ENCODE measurements at regions not wholly inside any gene's neighbourhood (a gene's known extent, or its start where the extent isn't known, plus 50 kb on each side); places are given as distances from the start of the nearest gene placed in this dataset.

DNA sequence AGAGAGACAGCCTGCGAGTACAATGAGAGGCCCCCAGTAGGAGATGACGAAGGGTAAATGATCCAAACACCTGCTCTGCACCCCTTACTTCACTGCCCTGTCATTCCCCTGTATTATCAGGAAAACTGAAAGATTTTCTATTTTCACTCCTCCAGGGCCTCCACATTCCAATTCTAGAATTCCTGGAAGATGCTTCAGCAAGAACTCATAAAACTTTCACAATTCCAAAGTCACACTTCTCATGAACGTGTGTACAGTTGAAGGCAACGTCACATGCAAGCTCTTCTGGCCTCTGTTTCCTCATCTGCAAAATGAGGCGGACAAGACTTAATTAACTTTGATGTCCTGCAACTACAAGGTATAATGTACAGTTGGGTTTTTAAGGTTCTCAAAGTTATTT is 62.8 kb upstream of the SPATA12 start:
- Histone ChIP-seq H3K9me3 (ENCODE audit: control insufficient read depth, insufficient read depth, low read length) (no peaks in the 10 kb centered on the region), H3K36me3 (ENCODE audit: control insufficient read depth, insufficient read depth, low read length) (no peaks in the 10 kb centered on the region), H3K4me1 (ENCODE audit: control insufficient read depth, insufficient read depth, low read length) (no peaks in the 10 kb centered on the region), H3K27me3 (ENCODE audit: control insufficient read depth, insufficient read depth, low read length) (no peaks in the 10 kb centered on the region), H3K27ac (ENCODE audit: low read length) (no peak overlapping the region), H3K4me3 (ENCODE audit: low read length) (no peak overlapping the region)
- intact Hi-C loops (cut with micrococcal nuclease) = no loop called here
- Mint-ChIP-seq H3K27ac (no peak overlapping the region), H3K4me3 (no peak overlapping the region), H3K36me3 (peaks cover 8% of the 10 kb centered on the region), H3K9me3 (peaks cover 2 to 3% of the 10 kb centered on the region in 2 donors), H3K27me3 (ENCODE audit: low read depth in 2 of 2) (peaks cover 3 to 8% of the 10 kb centered on the region in 2 donors), H3K4me1 (peaks cover 6 to 10% of the 10 kb centered on the region in 2 donors)
- 91% methylated on average over 5 of the region's 5 CpGs for WGBS (ENCODE audit: insufficient coverage)
- no peak for ATAC-seq
- TF ChIP-seq, protein P1, sequence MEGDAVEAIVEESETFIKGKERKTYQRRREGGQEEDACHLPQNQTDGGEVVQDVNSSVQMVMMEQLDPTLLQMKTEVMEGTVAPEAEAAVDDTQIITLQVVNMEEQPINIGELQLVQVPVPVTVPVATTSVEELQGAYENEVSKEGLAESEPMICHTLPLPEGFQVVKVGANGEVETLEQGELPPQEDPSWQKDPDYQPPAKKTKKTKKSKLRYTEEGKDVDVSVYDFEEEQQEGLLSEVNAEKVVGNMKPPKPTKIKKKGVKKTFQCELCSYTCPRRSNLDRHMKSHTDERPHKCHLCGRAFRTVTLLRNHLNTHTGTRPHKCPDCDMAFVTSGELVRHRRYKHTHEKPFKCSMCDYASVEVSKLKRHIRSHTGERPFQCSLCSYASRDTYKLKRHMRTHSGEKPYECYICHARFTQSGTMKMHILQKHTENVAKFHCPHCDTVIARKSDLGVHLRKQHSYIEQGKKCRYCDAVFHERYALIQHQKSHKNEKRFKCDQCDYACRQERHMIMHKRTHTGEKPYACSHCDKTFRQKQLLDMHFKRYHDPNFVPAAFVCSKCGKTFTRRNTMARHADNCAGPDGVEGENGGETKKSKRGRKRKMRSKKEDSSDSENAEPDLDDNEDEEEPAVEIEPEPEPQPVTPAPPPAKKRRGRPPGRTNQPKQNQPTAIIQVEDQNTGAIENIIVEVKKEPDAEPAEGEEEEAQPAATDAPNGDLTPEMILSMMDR (IDR thresholded peaks at IDR 0.05) = no peak
- no peak for DNase-seq

DNA sequence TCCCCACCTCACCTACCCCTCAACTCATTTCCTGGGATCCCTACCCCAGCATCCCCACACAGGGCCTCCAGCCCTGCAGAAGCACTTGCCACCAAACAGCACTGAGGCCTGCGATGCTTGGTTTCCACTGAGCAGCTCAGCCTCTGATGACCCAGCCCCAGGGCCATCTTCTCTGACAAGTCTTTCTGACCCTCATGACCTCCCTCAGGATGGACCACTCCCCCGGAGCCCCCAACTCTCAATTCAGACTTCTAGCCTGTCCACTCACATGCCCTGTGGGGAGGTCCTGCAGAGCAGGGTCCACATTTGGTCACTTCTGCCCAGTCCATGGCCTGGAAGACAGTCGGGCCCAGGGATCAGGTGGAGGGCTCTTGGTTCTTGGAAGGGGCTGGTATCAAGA is 63.4 kb upstream of the SPATA12 start:
- Histone ChIP-seq H3K9me3 (ENCODE audit: control insufficient read depth, insufficient read depth, low read length) (no peaks in the 10 kb centered on the region), H3K4me3 (ENCODE audit: low read length) (no peak overlapping the region), H3K27me3 (ENCODE audit: control insufficient read depth, insufficient read depth, low read length) (no peaks in the 10 kb centered on the region), H3K4me1 (ENCODE audit: control insufficient read depth, insufficient read depth, low read length) (no peaks in the 10 kb centered on the region), H3K36me3 (ENCODE audit: control insufficient read depth, insufficient read depth, low read length) (no peaks in the 10 kb centered on the region), H3K27ac (ENCODE audit: low read length) (no peak overlapping the region)
- Mint-ChIP-seq H3K27ac (peak overlapping the region in 1 of 2 donors; percentile 25), H3K4me1 (peaks cover 6 to 10% of the 10 kb centered on the region in 2 donors), H3K9me3 (peaks cover 2 to 3% of the 10 kb centered on the region in 2 donors), H3K27me3 (ENCODE audit: low read depth in 2 of 2) (peaks cover 3 to 8% of the 10 kb centered on the region in 2 donors), H3K4me3 (no peak overlapping the region), H3K36me3 (peaks cover 8% of the 10 kb centered on the region)
- WGBS (ENCODE audit: insufficient coverage) = 91% methylated on average over 3 of the region's 3 CpGs
- TF ChIP-seq, protein P1 (IDR thresholded peaks at IDR 0.05) = no peak
- ATAC-seq = no peak
- DNase-seq = no peak
- intact Hi-C loops (cut with micrococcal nuclease) = no loop called here

DNA sequence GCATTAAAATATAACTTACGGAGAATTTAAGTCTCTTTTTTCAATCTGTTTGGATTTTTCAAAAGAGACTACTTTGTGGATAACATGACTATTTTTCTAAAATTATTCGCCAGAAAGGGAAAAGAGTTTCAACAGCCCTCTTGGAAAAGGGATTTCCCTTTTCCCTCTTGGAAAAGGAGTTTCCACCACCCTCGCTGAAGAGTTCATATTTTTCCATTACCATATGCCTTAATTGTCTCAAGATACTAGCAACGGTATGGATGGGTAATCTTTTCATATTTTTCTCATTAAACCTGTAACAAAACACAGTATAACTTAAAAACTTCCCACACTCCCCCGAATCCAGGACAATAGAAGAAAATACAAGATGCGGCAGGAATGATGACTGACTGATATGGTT is 66.1 kb upstream of the SPATA12 start:
- H3K4me1 ChIP-seq (ENCODE audit: control insufficient read depth, insufficient read depth, low read length) = no peaks in the 10 kb centered on the region
- intact Hi-C loops (cut with micrococcal nuclease) = no loop called here
- H3K4me3 Mint-ChIP-seq = peak overlapping the region; percentile 42
- H3K9me3 Mint-ChIP-seq = peaks cover 2 to 3% of the 10 kb centered on the region in 2 donors
- no peaks in the 10 kb centered on the region for H3K9me3 ChIP-seq (ENCODE audit: control insufficient read depth, insufficient read depth, low read length)
- DNase-seq (no peak), ATAC-seq (no peak)
- H3K36me3 ChIP-seq (ENCODE audit: control insufficient read depth, insufficient read depth, low read length) = no peaks in the 10 kb centered on the region
- 100% methylated on average over 3 of the region's 6 CpGs for WGBS (ENCODE audit: insufficient coverage)
- peaks cover 16 to 17% of the 10 kb centered on the region in 2 donors for H3K27me3 Mint-ChIP-seq (ENCODE audit: low read depth in 2 of 2)
- H3K4me3 ChIP-seq (ENCODE audit: low read length) = no peak overlapping the region
- no peak overlapping the region for H3K27ac ChIP-seq (ENCODE audit: low read length)
- peaks cover 6 to 10% of the 10 kb centered on the region in 2 donors for H3K4me1 Mint-ChIP-seq
- H3K27ac Mint-ChIP-seq = no peak overlapping the region
- TF ChIP-seq, protein P1 (IDR thresholded peaks at IDR 0.05) = no peak
- H3K27me3 ChIP-seq (ENCODE audit: control insufficient read depth, insufficient read depth, low read length) = peaks cover under 1% of the 10 kb centered on the region
- H3K36me3 Mint-ChIP-seq = peaks cover 8% of the 10 kb centered on the region

GRCh38 chr3:56990641-56991015 is 69.8 kb upstream of the SPATA12 start:
- no peak for ATAC-seq
- Histone ChIP-seq H3K36me3 (ENCODE audit: control insufficient read depth, insufficient read depth, low read length) (no peaks in the 10 kb centered on the region), H3K27me3 (ENCODE audit: control insufficient read depth, insufficient read depth, low read length) (peaks cover 2% of the 10 kb centered on the region), H3K4me1 (ENCODE audit: control insufficient read depth, insufficient read depth, low read length) (peaks cover 6% of the 10 kb centered on the region), H3K4me3 (ENCODE audit: low read length) (no peak overlapping the region), H3K9me3 (ENCODE audit: control insufficient read depth, insufficient read depth, low read length) (no peaks in the 10 kb centered on the region), H3K27ac (ENCODE audit: low read length) (no peak overlapping the region)
- DNase-seq = no peak
- H3K4me1 Mint-ChIP-seq = peaks cover 10% of the 10 kb centered on the region in 2 donors
- H3K9me3 Mint-ChIP-seq = peaks cover 2 to 3% of the 10 kb centered on the region in 2 donors
- H3K4me3 Mint-ChIP-seq = no peak overlapping the region
- peaks cover 14 to 17% of the 10 kb centered on the region in 2 donors for H3K27me3 Mint-ChIP-seq (ENCODE audit: low read depth in 2 of 2)
- 72% methylated on average over 3 of the region's 3 CpGs for WGBS (ENCODE audit: insufficient coverage)
- no peak overlapping the region for H3K27ac Mint-ChIP-seq
- peaks cover 6% of the 10 kb centered on the region for H3K36me3 Mint-ChIP-seq
- intact Hi-C loops (cut with micrococcal nuclease) = no loop called here
- TF ChIP-seq, protein P1 (IDR thresholded peaks at IDR 0.05) = no peak

Data from natural killer cell (primary cell).